Lower lobe of right lung (tissue), 2 donors: ENCODE measurements at regions not wholly inside any gene's neighbourhood (a gene's known extent, or its start where the extent isn't known, plus 50 kb on each side); places are given as distances from the start of the nearest gene placed in this dataset.

Source experiments
- ATAC-seq, 2 donors: fragments of 200-7000 bp; cut with Tn5 transposase; one replicate each; pipeline ENCODE4 v1.9.1; 2020 to 2022; ENCODE audit warnings: mild to moderate bottlenecking in 2 of 2, moderate library complexity in 2 of 2
- DNase-seq: peaks from one replicate; pipeline ENCODE4 v3.0.0-alpha.2; 2020
- H3K27ac ChIP-seq: fragments of 200-600 bp; one replicate; pipeline ENCODE4 v1.8.0; 2022
- H3K27me3 ChIP-seq: fragments of 200-600 bp; one replicate; pipeline ENCODE4 v1.8.0; 2022; ENCODE audit warnings: low read depth
- H3K36me3 ChIP-seq: fragments of 200-600 bp; one replicate; pipeline ENCODE4 v1.8.0; 2022; ENCODE audit warnings: mild to moderate bottlenecking
- H3K4me1 ChIP-seq: fragments of 200-600 bp; one replicate; pipeline ENCODE4 v1.8.0; 2022
- H3K4me3 ChIP-seq: fragments of 200-600 bp; one replicate; pipeline ENCODE4 v1.8.0; 2022; ENCODE audit warnings: mild to moderate bottlenecking
- H3K9me3 ChIP-seq: fragments of 200-600 bp; one replicate; pipeline ENCODE4 v1.8.0; 2022
- intact Hi-C: fragments of 100-400 bp; cut with DNase I; formaldehyde crosslinking; loops from one replicate; pipeline ENCODE4 v1.11.0; 2022
- TF ChIP-seq, protein P1 (sequence below): fragments of 200-600 bp; IDR thresholded peaks from one replicate; pipeline ENCODE4 v1.8.0; 2022; ENCODE audit warnings: antibody characterized with exemption, mild to moderate bottlenecking
- donor health status: DM: no; HTN: yes; CAD: no; lungs with severe emphysema.

DNA sequence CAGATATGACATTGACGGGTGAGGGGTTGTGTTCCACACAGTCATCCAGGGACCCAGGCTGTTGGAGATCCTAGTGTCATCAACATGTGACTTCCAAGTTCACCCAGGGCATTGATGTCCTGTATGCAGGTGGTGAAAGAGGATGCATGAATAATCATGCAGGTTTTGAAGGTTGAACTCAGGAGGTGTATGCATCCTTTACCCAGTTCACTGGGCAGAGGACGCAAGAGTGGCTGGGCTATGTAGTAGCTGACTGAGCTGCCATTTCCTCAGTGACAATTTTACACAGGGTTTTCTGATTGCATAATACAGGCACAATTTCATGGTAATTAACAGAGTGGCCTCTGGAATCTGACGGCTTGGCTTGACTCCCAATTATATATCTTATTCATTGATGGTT, 323.0 kb downstream of the HS3ST1 start:
- TF ChIP-seq, protein P1, sequence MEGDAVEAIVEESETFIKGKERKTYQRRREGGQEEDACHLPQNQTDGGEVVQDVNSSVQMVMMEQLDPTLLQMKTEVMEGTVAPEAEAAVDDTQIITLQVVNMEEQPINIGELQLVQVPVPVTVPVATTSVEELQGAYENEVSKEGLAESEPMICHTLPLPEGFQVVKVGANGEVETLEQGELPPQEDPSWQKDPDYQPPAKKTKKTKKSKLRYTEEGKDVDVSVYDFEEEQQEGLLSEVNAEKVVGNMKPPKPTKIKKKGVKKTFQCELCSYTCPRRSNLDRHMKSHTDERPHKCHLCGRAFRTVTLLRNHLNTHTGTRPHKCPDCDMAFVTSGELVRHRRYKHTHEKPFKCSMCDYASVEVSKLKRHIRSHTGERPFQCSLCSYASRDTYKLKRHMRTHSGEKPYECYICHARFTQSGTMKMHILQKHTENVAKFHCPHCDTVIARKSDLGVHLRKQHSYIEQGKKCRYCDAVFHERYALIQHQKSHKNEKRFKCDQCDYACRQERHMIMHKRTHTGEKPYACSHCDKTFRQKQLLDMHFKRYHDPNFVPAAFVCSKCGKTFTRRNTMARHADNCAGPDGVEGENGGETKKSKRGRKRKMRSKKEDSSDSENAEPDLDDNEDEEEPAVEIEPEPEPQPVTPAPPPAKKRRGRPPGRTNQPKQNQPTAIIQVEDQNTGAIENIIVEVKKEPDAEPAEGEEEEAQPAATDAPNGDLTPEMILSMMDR: no peak
- H3K9me3 ChIP-seq: no peaks in the 10 kb centered on the region
- no peaks in the 10 kb centered on the region for H3K36me3 ChIP-seq
- H3K27me3 ChIP-seq: no peaks in the 10 kb centered on the region
- ATAC-seq (no peak), DNase-seq (no peak)
- no peak overlapping the region for H3K27ac ChIP-seq
- no peaks in the 10 kb centered on the region for H3K4me1 ChIP-seq
- intact Hi-C loops: no loop called here
- H3K4me3 ChIP-seq: no peak overlapping the region

DNA sequence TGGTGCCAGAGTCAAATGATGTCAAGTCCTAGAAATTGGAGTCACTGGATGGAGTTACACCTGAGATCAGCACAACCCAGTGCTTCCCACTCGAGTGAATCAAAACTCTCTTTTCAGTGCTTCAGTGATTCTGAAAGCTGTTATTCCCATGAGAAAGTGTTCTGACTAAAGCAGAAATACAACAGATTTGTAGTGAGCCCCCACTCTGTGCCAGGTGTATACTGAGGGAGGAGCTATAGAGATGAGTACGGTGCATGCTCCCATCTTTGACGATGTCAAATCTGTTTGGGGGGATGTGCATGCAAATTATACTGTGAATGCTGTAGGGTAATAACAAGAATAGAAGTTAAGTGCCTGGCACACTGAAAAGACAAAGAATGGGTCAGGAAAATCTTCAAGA, 330.2 kb downstream of the HS3ST1 start:
- intact Hi-C loops: no loop called here
- TF ChIP-seq, protein P1: no peak
- H3K27ac ChIP-seq: no peak overlapping the region
- H3K4me1 ChIP-seq: no peaks in the 10 kb centered on the region
- no peaks in the 10 kb centered on the region for H3K36me3 ChIP-seq
- no peaks in the 10 kb centered on the region for H3K9me3 ChIP-seq
- H3K27me3 ChIP-seq: no peaks in the 10 kb centered on the region
- no peak overlapping the region for H3K4me3 ChIP-seq
- ATAC-seq (no peak), DNase-seq (no peak)

DNA sequence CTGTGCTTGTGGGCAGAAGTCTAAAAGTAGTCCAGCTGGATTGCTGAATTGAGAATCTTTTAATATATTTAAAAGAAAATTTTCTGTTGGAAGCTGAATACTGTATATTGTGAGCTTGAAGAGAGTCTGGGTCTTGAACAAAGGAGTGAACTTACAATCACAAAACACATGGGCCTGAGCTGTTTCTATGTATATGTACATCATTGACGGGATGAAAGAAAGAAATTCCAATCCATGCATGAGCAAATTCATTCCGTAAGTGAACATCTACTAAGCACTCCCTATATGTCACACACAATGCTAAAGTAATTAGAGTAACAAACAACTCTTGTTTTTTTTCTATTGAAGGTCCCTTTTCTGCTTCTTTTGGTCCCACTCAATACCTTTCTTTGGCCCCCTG, 331.0 kb downstream of the HS3ST1 start:
- DNase-seq (no peak), ATAC-seq (no peak)
- Histone ChIP-seq H3K27ac (no peak overlapping the region), H3K4me3 (no peak overlapping the region), H3K9me3 (no peaks in the 10 kb centered on the region), H3K36me3 (no peaks in the 10 kb centered on the region), H3K27me3 (no peaks in the 10 kb centered on the region), H3K4me1 (no peaks in the 10 kb centered on the region)
- TF ChIP-seq, protein P1: no peak
- intact Hi-C loops: no loop called here

DNA sequence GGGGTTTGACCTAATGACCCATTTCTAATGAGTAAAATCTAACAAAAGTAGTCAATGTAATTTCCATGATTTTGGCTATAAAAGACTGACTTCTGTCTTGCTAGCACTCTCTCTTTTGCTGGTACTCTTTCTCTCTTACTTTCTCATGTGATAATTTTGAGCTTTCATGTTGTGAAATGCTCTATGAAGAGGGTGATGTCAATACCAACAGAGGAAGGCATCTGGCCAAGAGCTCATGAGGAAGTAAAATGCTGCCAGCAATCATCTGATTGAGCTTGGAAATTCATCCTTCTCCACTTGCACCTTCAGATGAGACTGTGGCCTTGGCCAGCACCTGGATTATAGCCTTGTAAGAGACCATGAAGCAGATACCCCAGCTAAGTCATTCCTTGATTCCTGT, 347.7 kb downstream of the HS3ST1 start:
- intact Hi-C loops: no loop called here
- DNase-seq: no peak
- TF ChIP-seq, protein P1: no peak

DNA sequence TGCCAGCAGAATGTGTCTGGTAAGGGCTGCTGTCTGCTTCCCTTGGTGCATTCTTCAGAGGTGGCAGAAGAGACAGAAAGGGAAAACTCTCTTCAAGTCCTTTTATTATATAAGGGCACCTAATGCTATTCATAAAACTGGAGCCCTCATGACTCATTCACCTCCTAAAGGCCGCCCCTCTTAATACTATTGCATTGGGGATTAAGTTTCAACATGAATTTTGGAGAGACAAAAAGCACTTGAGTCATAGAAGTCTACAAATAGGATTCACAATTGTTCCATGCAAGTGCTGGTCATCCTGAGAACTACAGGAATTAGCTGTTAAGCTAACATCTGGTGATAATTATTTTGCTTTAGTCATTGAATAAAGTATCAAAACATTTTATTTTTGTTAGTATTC, 349.5 kb downstream of the HS3ST1 start:
- no peak for DNase-seq
- Histone ChIP-seq H3K4me1 (no peaks in the 10 kb centered on the region), H3K9me3 (no peaks in the 10 kb centered on the region), H3K27ac (no peak overlapping the region), H3K27me3 (no peaks in the 10 kb centered on the region), H3K4me3 (no peak overlapping the region), H3K36me3 (no peaks in the 10 kb centered on the region)
- intact Hi-C loops: no loop called here
- TF ChIP-seq, protein P1: no peak
- no peak for ATAC-seq

More for the DNA sequence above, 347.7 kb downstream of the HS3ST1 start:
- H3K27me3 ChIP-seq: no peaks in the 10 kb centered on the region
- H3K4me3 ChIP-seq: no peak overlapping the region
- no peaks in the 10 kb centered on the region for H3K9me3 ChIP-seq
- no peak for ATAC-seq
- H3K27ac ChIP-seq: no peak overlapping the region
- H3K36me3 ChIP-seq: no peaks in the 10 kb centered on the region
- H3K4me1 ChIP-seq: no peaks in the 10 kb centered on the region

DNA sequence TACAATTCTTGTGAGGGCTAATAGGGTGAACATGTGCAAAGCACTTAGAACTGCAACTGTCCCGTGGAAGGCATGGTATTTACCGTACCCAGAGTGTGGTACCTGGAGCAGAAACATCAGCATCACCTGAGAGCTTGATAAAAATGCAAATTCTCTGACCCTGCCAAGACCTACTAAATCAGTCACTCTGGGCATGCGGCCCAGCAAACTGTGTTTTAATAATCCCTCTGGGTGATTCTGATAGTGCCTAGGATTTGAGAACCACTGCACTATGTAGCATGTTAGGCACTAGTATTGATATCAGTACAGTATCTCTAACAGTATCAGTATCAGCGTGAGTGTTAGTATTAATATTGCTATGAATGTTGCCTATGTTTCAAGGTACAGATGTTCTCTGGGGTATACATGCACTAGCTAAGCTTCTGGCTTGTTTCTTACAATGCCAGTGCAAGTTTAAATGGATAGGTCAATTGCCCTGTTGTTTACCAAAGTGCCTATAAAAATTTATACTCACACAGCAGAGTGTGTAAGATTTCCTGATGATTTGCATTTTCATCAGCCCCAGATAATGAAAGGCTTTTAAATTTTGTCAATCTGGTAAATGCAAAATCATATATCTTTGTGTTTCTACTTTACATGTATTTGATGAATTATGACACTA, 354.0 kb downstream of the HS3ST1 start:
- Histone ChIP-seq H3K4me1 (no peaks in the 10 kb centered on the region), H3K27me3 (no peaks in the 10 kb centered on the region), H3K36me3 (no peaks in the 10 kb centered on the region), H3K27ac (no peak overlapping the region), H3K9me3 (no peaks in the 10 kb centered on the region), H3K4me3 (no peak overlapping the region)
- ATAC-seq: no peak
- intact Hi-C loops: no loop called here
- TF ChIP-seq, protein P1: no peak
- DNase-seq: no peak
